Smooth muscle cell of the brain vasculature (primary cell): ENCODE measurements at regions not wholly inside any gene's neighbourhood (a gene's known extent, or its start where the extent isn't known, plus 50 kb on each side); places are given as distances from the start of the nearest gene placed in this dataset.
"Not testable (repeated sequence)": the region's sequence is repeated elsewhere in the genome, so short reads cannot be mapped to it uniquely, and the experiment has no call there.

ENCODE experiments used
- DNase-seq: peaks from one replicate; pipeline ENCODE4 v3.0.0-alpha.2; 2012; ENCODE audit warnings: low read depth, low spot score

- no peak for DNase-seq
These were observed 122.6 kb downstream of the INHBA start for GRCh38 chr7:41579961-41580935.

- DNase-seq: no peak
These were observed 124.2 kb downstream of the INHBA start for GRCh38 chr7:41578700-41579099.

GRCh38 chr7:41576166-41576565 is 126.7 kb downstream of the INHBA start:
- DNase-seq: no peak

- no peak for DNase-seq
These were observed 128.5 kb downstream of the INHBA start for GRCh38 chr7:41574377-41574776.

GRCh38 chr7:41573862-41574261 is 129.0 kb downstream of the INHBA start:
- no peak for DNase-seq

- DNase-seq: no peak
These were observed 129.4 kb downstream of the INHBA start for GRCh38 chr7:41573443-41573842.

GRCh38 chr7:41573015-41573414 is 129.9 kb downstream of the INHBA start:
- DNase-seq: no peak

GRCh38 chr7:41571573-41571972 is 131.3 kb downstream of the INHBA start:
- no peak for DNase-seq

GRCh38 chr7:41570766-41571165 is 132.1 kb downstream of the INHBA start:
- no peak for DNase-seq

GRCh38 chr7:41568135-41568534 is 134.8 kb downstream of the INHBA start:
- DNase-seq: no peak

GRCh38 chr7:41567731-41568114 is 135.2 kb downstream of the INHBA start:
- no peak for DNase-seq

- DNase-seq: no peak
These were observed 135.7 kb downstream of the INHBA start for GRCh38 chr7:41567031-41567730.

- no peak for DNase-seq
These were observed 136.3 kb downstream of the INHBA start for GRCh38 chr7:41566581-41566980.

- no peak for DNase-seq
These were observed 137.2 kb downstream of the INHBA start for GRCh38 chr7:41565655-41566054.

- DNase-seq: no peak
These were observed 143.5 kb downstream of the INHBA start for GRCh38 chr7:41559426-41559825.

- no peak for DNase-seq
These were observed 148.4 kb downstream of the INHBA start for GRCh38 chr7:41554481-41554880.

- not testable (repeated sequence) for DNase-seq
These were observed 152.8 kb downstream of the INHBA start for GRCh38 chr7:41550046-41550445.

- no peak for DNase-seq
These were observed 158.6 kb downstream of the INHBA start for GRCh38 chr7:41544241-41544640.

GRCh38 chr7:41540601-41541000 is 162.3 kb downstream of the INHBA start:
- no peak for DNase-seq

GRCh38 chr7:41538810-41539724 is 163.8 kb downstream of the INHBA start:
- DNase-seq: peak; percentile 7

- no peak for DNase-seq
These were observed 165.8 kb downstream of the INHBA start for GRCh38 chr7:41536873-41537665.
